K562 (cell line): ENCODE measurements at regions not wholly inside any gene's neighbourhood (a gene's known extent, or its start where the extent isn't known, plus 50 kb on each side); places are given as distances from the start of the nearest gene placed in this dataset.

Experiments used
- PATZ1 ChIP-seq: fragments of 250-450 bp; sonication (Bioruptor Pico); IDR thresholded peaks from 2 replicates; pipeline ENCODE4 v1.5.0; 2020; ENCODE audit warnings: mild to moderate bottlenecking, borderline replicate concordance
- ZFP1 ChIP-seq: fragments of 450-650 bp; formaldehyde crosslinking; IDR thresholded peaks from 2 replicates; pipeline ENCODE4 v1.4.0; 2020; ENCODE audit warnings: mild to moderate bottlenecking, mixed read lengths

- TF ChIP-seq PATZ1 (CRISPR knock-in tag), result no peak
- no peak for TF ChIP-seq ZFP1 (CRISPR knock-in tag)
Measured at GRCh38 chr4:29861307-29861706, 858.9 kb upstream of the PCDH7 start.
